GM18499 (cell line): ENCODE measurements at regions not wholly inside any gene's neighbourhood (a gene's known extent, or its start where the extent isn't known, plus 50 kb on each side); places are given as distances from the start of the nearest gene placed in this dataset.

Experiments used
- ATAC-seq: cut with Tn5 transposase; IDR thresholded peaks from one replicate; pipeline ENCODE4 v1.9.1; 2021; ENCODE audit warnings: moderate number of reproducible peaks; ENCODE audit not compliant: insufficient read depth, unreplicated experiment

- no peak for ATAC-seq
Measured at GRCh38 chr15:95972812-95973211, 357.7 kb upstream of the NR2F2 start.

GRCh38 chr15:95973566-95974256, 356.8 kb upstream of the NR2F2 start:
- ATAC-seq = peak; percentile 56

- ATAC-seq = peak; percentile 52
Measured at GRCh38 chr15:95975212-95975611, 355.3 kb upstream of the NR2F2 start.

GRCh38 chr15:95979286-95979685, 351.2 kb upstream of the NR2F2 start:
- ATAC-seq = no peak

- ATAC-seq = no peak
Measured at GRCh38 chr15:95981209-95981608, 349.3 kb upstream of the NR2F2 start.

GRCh38 chr15:95987299-95987698, 343.2 kb upstream of the NR2F2 start:
- no peak for ATAC-seq

GRCh38 chr15:95987886-95988573, 342.5 kb upstream of the NR2F2 start:
- ATAC-seq = no peak

- ATAC-seq = no peak
Measured at GRCh38 chr15:95988574-95988887, 342.0 kb upstream of the NR2F2 start.

- no peak for ATAC-seq
Measured at GRCh38 chr15:95989392-95989791, 341.1 kb upstream of the NR2F2 start.

GRCh38 chr15:95990833-95991232, 339.7 kb upstream of the NR2F2 start:
- no peak for ATAC-seq

- ATAC-seq = no peak
Measured at GRCh38 chr15:95994418-95994817, 336.1 kb upstream of the NR2F2 start.

GRCh38 chr15:95995375-95996168, 334.9 kb upstream of the NR2F2 start:
- ATAC-seq = no peak

- no peak for ATAC-seq
Measured at GRCh38 chr15:95996494-95996893, 334.0 kb upstream of the NR2F2 start.

- no peak for ATAC-seq
Measured at GRCh38 chr15:95998935-95999334, 331.6 kb upstream of the NR2F2 start.

GRCh38 chr15:96002890-96003859, 327.3 kb upstream of the NR2F2 start:
- ATAC-seq = no peak

- no peak for ATAC-seq
Measured at GRCh38 chr15:96005906-96006305, 324.6 kb upstream of the NR2F2 start.

GRCh38 chr15:96011136-96011535, 319.4 kb upstream of the NR2F2 start:
- ATAC-seq = no peak

- ATAC-seq = no peak
Measured at GRCh38 chr15:96014939-96015338, 315.6 kb upstream of the NR2F2 start.

GRCh38 chr15:96019114-96019513, 311.4 kb upstream of the NR2F2 start:
- no peak for ATAC-seq

- ATAC-seq = no peak
Measured at GRCh38 chr15:96020133-96020532, 310.4 kb upstream of the NR2F2 start.
